ENCODE measurements at regions not wholly inside any gene's neighbourhood (a gene's known extent, or its start where the extent isn't known, plus 50 kb on each side); places are given as distances from the start of the nearest gene placed in this dataset.

GRCh38 chr4:29175291-29175690, 1544.9 kb upstream of the PCDH7 start:
- no peak for TF ChIP-seq POLR2A (IDR thresholded peaks at IDR 0.05)
- TF ChIP-seq CTCF (IDR thresholded peaks at IDR 0.05) = no peak

All from heart left ventricle (tissue), 13 donors.